PC-3 (cell line): ENCODE measurements at regions not wholly inside any gene's neighbourhood (a gene's known extent, or its start where the extent isn't known, plus 50 kb on each side); places are given as distances from the start of the nearest gene placed in this dataset.

ENCODE experiments used
- CTCF ChIP-seq: fragments of 300-600 bp; sonication (generic); conservative IDR thresholded peaks from 2 replicates; pipeline ENCODE4 v1.5.1; 2017; ENCODE audit warnings: antibody characterized with exemption, low read depth, mild to moderate bottlenecking, low read length
- EZH2 ChIP-seq: fragments of 300-600 bp; sonication (generic); IDR thresholded peaks from one replicate; pipeline ENCODE4 v1.6.1; 2017; ENCODE audit warnings: antibody characterized with exemption, mild to moderate bottlenecking, low read length; ENCODE audit not compliant: unreplicated experiment

DNA sequence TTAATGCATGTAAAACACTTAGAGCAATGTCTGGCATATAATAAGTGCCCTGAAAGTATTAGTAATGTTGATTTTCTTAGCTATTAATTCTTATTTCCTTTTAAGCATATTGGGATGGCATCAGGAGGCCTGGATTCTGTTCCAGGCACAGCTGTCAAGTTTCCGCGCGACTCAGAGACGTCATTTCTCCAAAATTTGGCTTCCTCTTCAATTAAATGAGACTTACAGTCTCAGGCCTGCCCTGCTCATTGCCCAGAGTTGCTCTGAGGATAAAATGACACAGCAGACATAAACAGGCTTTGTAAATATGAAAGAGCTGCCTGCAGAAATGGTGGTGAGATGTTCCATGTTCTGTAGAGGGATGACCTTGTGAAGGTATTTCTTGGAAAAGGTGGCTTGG is 159.8 kb upstream of the GLRA1 start:
- TF ChIP-seq CTCF (no peak), EZH2 (no peak)
